ENCODE measurements at regions not wholly inside any gene's neighbourhood (a gene's known extent, or its start where the extent isn't known, plus 50 kb on each side); places are given as distances from the start of the nearest gene placed in this dataset.
"Not testable (repeated sequence)": the region's sequence is repeated elsewhere in the genome, so short reads cannot be mapped to it uniquely, and the experiment has no call there.

- no peaks in the 10 kb centered on the region for H3K9me3 ChIP-seq (ENCODE audit: control insufficient read depth, low read length)
- no peak overlapping the region for H3K4me3 ChIP-seq (ENCODE audit: low read length)
- no peaks in the 10 kb centered on the region for H3K27me3 ChIP-seq (ENCODE audit: control insufficient read depth, insufficient read depth)
- WGBS: 43% methylated on average over 2 of the region's 2 CpGs
- ATAC-seq: no peak
- no peak overlapping the region for H3K27ac ChIP-seq (ENCODE audit: low read length)
- no peaks in the 10 kb centered on the region for H3K4me1 ChIP-seq (ENCODE audit: control insufficient read depth, insufficient read depth, low read length)
- DNase-seq: no peak
- intact Hi-C loops (cut with DNase I): no loop called here
These were observed 507.6 kb upstream of the ROBO2 start for GRCh38 chr3:76532158-76532822.

- H3K4me1 ChIP-seq (ENCODE audit: control insufficient read depth, insufficient read depth, low read length); H3K27ac ChIP-seq (ENCODE audit: low read length); H3K27me3 ChIP-seq (ENCODE audit: control insufficient read depth, insufficient read depth); H3K4me3 ChIP-seq (ENCODE audit: low read length); DNase-seq; intact Hi-C loops (cut with DNase I); H3K9me3 ChIP-seq (ENCODE audit: control insufficient read depth, low read length); ATAC-seq: not testable (repeated sequence)
- 62% methylated on average over 4 of the region's 4 CpGs for WGBS
These were observed 506.2 kb upstream of the ROBO2 start for GRCh38 chr3:76533710-76534109.

GRCh38 chr3:76537857-76538256 is 502.0 kb upstream of the ROBO2 start:
- H3K4me1 ChIP-seq (ENCODE audit: control insufficient read depth, insufficient read depth, low read length); H3K27me3 ChIP-seq (ENCODE audit: control insufficient read depth, insufficient read depth); ATAC-seq; intact Hi-C loops (cut with DNase I); H3K9me3 ChIP-seq (ENCODE audit: control insufficient read depth, low read length); DNase-seq; H3K27ac ChIP-seq (ENCODE audit: low read length); H3K4me3 ChIP-seq (ENCODE audit: low read length): not testable (repeated sequence)
- 79% methylated on average over 3 of the region's 3 CpGs for WGBS

GRCh38 chr3:76547674-76548073 is 492.2 kb upstream of the ROBO2 start:
- H3K4me3 ChIP-seq (ENCODE audit: low read length): no peak overlapping the region
- no peak overlapping the region for H3K27ac ChIP-seq (ENCODE audit: low read length)
- WGBS: 70% methylated on average over 2 of the region's 2 CpGs
- intact Hi-C loops (cut with DNase I): no loop called here
- no peaks in the 10 kb centered on the region for H3K4me1 ChIP-seq (ENCODE audit: control insufficient read depth, insufficient read depth, low read length)
- no peaks in the 10 kb centered on the region for H3K9me3 ChIP-seq (ENCODE audit: control insufficient read depth, low read length)
- DNase-seq (no peak), ATAC-seq (no peak)
- H3K27me3 ChIP-seq (ENCODE audit: control insufficient read depth, insufficient read depth): no peaks in the 10 kb centered on the region

- intact Hi-C loops (cut with DNase I): no loop called here
- DNase-seq (peak in 1 of 3 donors; percentile 20), ATAC-seq (peak in 1 of 2 donors; percentile 22)
- Histone ChIP-seq H3K4me3 (ENCODE audit: low read length) (no peak overlapping the region), H3K4me1 (ENCODE audit: control insufficient read depth, insufficient read depth, low read length) (no peaks in the 10 kb centered on the region), H3K9me3 (ENCODE audit: control insufficient read depth, low read length) (no peaks in the 10 kb centered on the region), H3K27ac (ENCODE audit: low read length) (no peak overlapping the region), H3K27me3 (ENCODE audit: control insufficient read depth, insufficient read depth) (no peaks in the 10 kb centered on the region)
- 90% methylated on average over 7 of the region's 7 CpGs for WGBS
These were observed 489.2 kb upstream of the ROBO2 start for GRCh38 chr3:76550522-76551201.

GRCh38 chr3:76551739-76552138 is 488.2 kb upstream of the ROBO2 start:
- peak in 1 of 3 donors; percentile 49 for DNase-seq
- H3K4me1 ChIP-seq (ENCODE audit: control insufficient read depth, insufficient read depth, low read length): no peaks in the 10 kb centered on the region
- H3K27me3 ChIP-seq (ENCODE audit: control insufficient read depth, insufficient read depth): no peaks in the 10 kb centered on the region
- H3K9me3 ChIP-seq (ENCODE audit: control insufficient read depth, low read length): no peaks in the 10 kb centered on the region
- WGBS: 65% methylated on average over 5 of the region's 5 CpGs
- no peak overlapping the region for H3K27ac ChIP-seq (ENCODE audit: low read length)
- ATAC-seq: peak; percentile 19 to 21
- intact Hi-C loops (cut with DNase I): no loop called here
- no peak overlapping the region for H3K4me3 ChIP-seq (ENCODE audit: low read length)

- Histone ChIP-seq H3K9me3 (ENCODE audit: control insufficient read depth, low read length) (no peaks in the 10 kb centered on the region), H3K27me3 (ENCODE audit: control insufficient read depth, insufficient read depth) (no peaks in the 10 kb centered on the region), H3K4me3 (ENCODE audit: low read length) (no peak overlapping the region), H3K27ac (ENCODE audit: low read length) (no peak overlapping the region), H3K4me1 (ENCODE audit: control insufficient read depth, insufficient read depth, low read length) (no peaks in the 10 kb centered on the region)
- 83% methylated on average over 2 of the region's 2 CpGs for WGBS
- ATAC-seq: no peak
- intact Hi-C loops (cut with DNase I): no loop called here
- no peak for DNase-seq
These were observed 487.2 kb upstream of the ROBO2 start for GRCh38 chr3:76552653-76553052.

GRCh38 chr3:76554707-76555106 is 485.2 kb upstream of the ROBO2 start:
- ATAC-seq: no peak
- no peak for DNase-seq
- Histone ChIP-seq H3K4me1 (ENCODE audit: control insufficient read depth, insufficient read depth, low read length) (no peaks in the 10 kb centered on the region), H3K27ac (ENCODE audit: low read length) (no peak overlapping the region), H3K4me3 (ENCODE audit: low read length) (no peak overlapping the region), H3K27me3 (ENCODE audit: control insufficient read depth, insufficient read depth) (no peaks in the 10 kb centered on the region), H3K9me3 (ENCODE audit: control insufficient read depth, low read length) (no peaks in the 10 kb centered on the region)
- WGBS: 9% methylated on average over 2 of the region's 2 CpGs
- intact Hi-C loops (cut with DNase I): no loop called here

GRCh38 chr3:76561494-76562236 is 478.2 kb upstream of the ROBO2 start:
- ATAC-seq: no peak
- no peaks in the 10 kb centered on the region for H3K9me3 ChIP-seq (ENCODE audit: control insufficient read depth, low read length)
- H3K4me3 ChIP-seq (ENCODE audit: low read length): no peak overlapping the region
- no peak overlapping the region for H3K27ac ChIP-seq (ENCODE audit: low read length)
- no peaks in the 10 kb centered on the region for H3K4me1 ChIP-seq (ENCODE audit: control insufficient read depth, insufficient read depth, low read length)
- no peak for DNase-seq
- no peaks in the 10 kb centered on the region for H3K27me3 ChIP-seq (ENCODE audit: control insufficient read depth, insufficient read depth)
- intact Hi-C loops (cut with DNase I): no loop called here
- 45% methylated on average over 2 of the region's 2 CpGs for WGBS

- 40% methylated on average over 5 of the region's 5 CpGs for WGBS
- Histone ChIP-seq H3K4me1 (ENCODE audit: control insufficient read depth, insufficient read depth, low read length) (no peaks in the 10 kb centered on the region), H3K4me3 (ENCODE audit: low read length) (no peak overlapping the region), H3K27me3 (ENCODE audit: control insufficient read depth, insufficient read depth) (no peaks in the 10 kb centered on the region), H3K9me3 (ENCODE audit: control insufficient read depth, low read length) (no peaks in the 10 kb centered on the region), H3K27ac (ENCODE audit: low read length) (no peak overlapping the region)
- DNase-seq (peak in 2 of 3 donors; percentile 24 to 47), ATAC-seq (peak; percentile 94 to 95)
- intact Hi-C loops (cut with DNase I): no loop called here
These were observed 474.2 kb upstream of the ROBO2 start for GRCh38 chr3:76565496-76566210.

GRCh38 chr3:76566211-76566534 is 473.7 kb upstream of the ROBO2 start:
- H3K9me3 ChIP-seq (ENCODE audit: control insufficient read depth, low read length): no peaks in the 10 kb centered on the region
- DNase-seq (no peak), ATAC-seq (no peak)
- intact Hi-C loops (cut with DNase I): no loop called here
- H3K27me3 ChIP-seq (ENCODE audit: control insufficient read depth, insufficient read depth): no peaks in the 10 kb centered on the region
- 55% methylated on average over 2 of the region's 2 CpGs for WGBS
- H3K27ac ChIP-seq (ENCODE audit: low read length): no peak overlapping the region
- no peaks in the 10 kb centered on the region for H3K4me1 ChIP-seq (ENCODE audit: control insufficient read depth, insufficient read depth, low read length)
- no peak overlapping the region for H3K4me3 ChIP-seq (ENCODE audit: low read length)
